ENCODE measurements at regions not wholly inside any gene's neighbourhood (a gene's known extent, or its start where the extent isn't known, plus 50 kb on each side); places are given as distances from the start of the nearest gene placed in this dataset.

DNA sequence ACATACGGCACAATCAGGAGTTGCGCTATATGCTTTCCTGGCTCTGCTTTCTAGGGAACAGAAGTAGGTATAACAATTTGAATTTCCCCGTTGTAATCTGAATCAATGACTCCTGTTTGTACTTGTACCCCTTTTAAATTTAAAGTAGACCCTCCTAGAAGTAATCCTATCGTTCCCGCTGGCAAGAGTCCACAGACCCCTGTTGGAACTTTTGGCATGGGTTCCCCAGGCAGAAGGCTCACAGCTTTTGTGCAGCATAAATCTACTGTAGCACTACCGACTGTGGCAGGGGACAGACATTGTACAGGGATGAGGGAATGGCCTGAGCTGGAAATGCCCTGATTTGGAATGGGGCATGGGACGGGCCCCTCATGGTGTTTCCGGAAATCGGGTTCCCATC, 705.2 kb downstream of the LRFN5 start:
- H3K27ac ChIP-seq, result no peak overlapping the region
- H3K27me3 ChIP-seq, result no peaks in the 10 kb centered on the region
- no peaks in the 10 kb centered on the region for H3K36me3 ChIP-seq
- no peak overlapping the region for H3K4me3 ChIP-seq
- H3K9me3 ChIP-seq, result peaks cover 0 to 10% (median 0%) of the 10 kb centered on the region in 4 donors
- no peaks in the 10 kb centered on the region for H3K4me1 ChIP-seq
- no peak for DNase-seq
- TF ChIP-seq, protein P1, sequence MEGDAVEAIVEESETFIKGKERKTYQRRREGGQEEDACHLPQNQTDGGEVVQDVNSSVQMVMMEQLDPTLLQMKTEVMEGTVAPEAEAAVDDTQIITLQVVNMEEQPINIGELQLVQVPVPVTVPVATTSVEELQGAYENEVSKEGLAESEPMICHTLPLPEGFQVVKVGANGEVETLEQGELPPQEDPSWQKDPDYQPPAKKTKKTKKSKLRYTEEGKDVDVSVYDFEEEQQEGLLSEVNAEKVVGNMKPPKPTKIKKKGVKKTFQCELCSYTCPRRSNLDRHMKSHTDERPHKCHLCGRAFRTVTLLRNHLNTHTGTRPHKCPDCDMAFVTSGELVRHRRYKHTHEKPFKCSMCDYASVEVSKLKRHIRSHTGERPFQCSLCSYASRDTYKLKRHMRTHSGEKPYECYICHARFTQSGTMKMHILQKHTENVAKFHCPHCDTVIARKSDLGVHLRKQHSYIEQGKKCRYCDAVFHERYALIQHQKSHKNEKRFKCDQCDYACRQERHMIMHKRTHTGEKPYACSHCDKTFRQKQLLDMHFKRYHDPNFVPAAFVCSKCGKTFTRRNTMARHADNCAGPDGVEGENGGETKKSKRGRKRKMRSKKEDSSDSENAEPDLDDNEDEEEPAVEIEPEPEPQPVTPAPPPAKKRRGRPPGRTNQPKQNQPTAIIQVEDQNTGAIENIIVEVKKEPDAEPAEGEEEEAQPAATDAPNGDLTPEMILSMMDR (IDR thresholded peaks at IDR 0.05), result no peak
- TF ChIP-seq POLR2A (IDR thresholded peaks at IDR 0.05), result no peak

DNA sequence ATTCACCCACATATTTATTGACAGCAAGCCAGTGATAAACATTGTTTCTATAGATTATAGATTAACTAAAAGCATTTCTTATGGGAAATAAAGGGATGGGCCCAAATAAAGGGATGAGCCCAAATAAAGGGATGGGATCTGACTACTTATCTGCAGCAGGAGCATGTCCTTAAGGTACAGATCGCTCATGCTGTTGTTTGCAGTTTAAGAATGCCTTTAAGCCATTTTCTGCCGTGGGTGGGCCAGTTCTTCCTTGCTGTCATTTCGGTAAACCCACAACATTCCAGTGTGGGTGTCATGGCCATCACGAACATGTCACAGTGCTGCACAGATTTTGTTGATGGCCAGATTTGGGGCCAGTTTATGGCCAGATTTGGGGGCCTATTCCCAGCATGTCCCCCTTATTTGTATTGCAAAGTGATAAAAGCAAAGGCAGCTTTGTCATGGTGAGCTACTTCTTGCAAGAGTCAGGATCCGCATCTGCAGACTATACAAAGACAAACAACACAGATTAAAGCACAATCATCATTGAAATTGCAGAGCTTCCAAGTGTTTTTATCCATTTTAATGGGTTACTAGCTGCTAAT, 700.7 kb downstream of the LRFN5 start:
- Histone ChIP-seq H3K36me3 (no peaks in the 10 kb centered on the region), H3K4me1 (no peaks in the 10 kb centered on the region), H3K27ac (no peak overlapping the region), H3K27me3 (no peaks in the 10 kb centered on the region), H3K9me3 (peaks cover 0 to 10% (median 0%) of the 10 kb centered on the region in 4 donors), H3K4me3 (no peak overlapping the region)
- no peak for TF ChIP-seq POLR2A (IDR thresholded peaks at IDR 0.05)
- TF ChIP-seq, protein P1 (IDR thresholded peaks at IDR 0.05), result no peak
- DNase-seq, result no peak

DNA sequence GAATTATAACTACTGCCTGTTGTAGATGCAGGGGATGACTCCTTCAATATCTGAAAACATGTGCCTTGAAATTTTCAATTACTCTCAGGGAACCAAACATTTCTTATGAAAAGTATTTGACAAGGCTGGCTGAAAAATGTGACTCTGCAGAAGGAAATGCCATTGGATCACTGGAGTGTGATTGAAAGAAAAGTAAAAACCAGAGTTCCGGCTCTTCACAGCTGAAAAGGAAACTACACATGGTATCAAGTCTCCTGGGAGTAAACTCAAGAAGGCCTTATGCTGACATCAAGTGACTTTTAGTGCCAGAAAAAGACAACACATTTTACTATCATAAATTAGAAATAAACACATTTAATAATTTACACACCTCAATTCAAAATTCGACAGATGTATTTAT, 693.0 kb downstream of the LRFN5 start:
- no peaks in the 10 kb centered on the region for H3K36me3 ChIP-seq
- TF ChIP-seq POLR2A (IDR thresholded peaks at IDR 0.05), result no peak

DNA sequence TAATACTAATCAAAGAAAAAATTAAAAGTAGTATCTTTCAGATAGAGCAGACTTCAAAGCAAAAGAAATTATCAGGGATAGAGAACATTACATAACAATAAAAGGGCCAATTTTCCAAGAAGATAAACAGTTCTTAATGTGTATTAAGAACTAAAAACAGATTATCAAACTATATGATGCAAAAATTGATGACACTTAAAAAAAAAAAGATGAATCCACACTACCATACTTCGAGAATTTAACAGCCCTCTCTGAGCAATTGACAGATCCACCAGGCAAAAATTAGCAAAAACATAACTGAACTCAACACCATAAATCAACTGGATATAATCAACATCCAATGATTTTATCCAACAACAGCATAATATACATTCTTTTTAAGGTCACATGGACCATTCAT, 686.5 kb downstream of the LRFN5 start:
- Histone ChIP-seq H3K27ac (no peak overlapping the region), H3K9me3 (no peaks in the 10 kb centered on the region), H3K36me3 (no peaks in the 10 kb centered on the region), H3K4me1 (no peaks in the 10 kb centered on the region), H3K27me3 (no peaks in the 10 kb centered on the region), H3K4me3 (no peak overlapping the region)
- no peak for DNase-seq
- no peak for TF ChIP-seq POLR2A (IDR thresholded peaks at IDR 0.05)
- TF ChIP-seq, protein P1 (IDR thresholded peaks at IDR 0.05), result no peak

More for the DNA sequence above, 693.0 kb downstream of the LRFN5 start:
- H3K27ac ChIP-seq, result no peak overlapping the region
- H3K9me3 ChIP-seq, result no peaks in the 10 kb centered on the region
- no peaks in the 10 kb centered on the region for H3K27me3 ChIP-seq
- H3K4me3 ChIP-seq, result no peak overlapping the region
- no peaks in the 10 kb centered on the region for H3K4me1 ChIP-seq
- DNase-seq, result no peak

DNA sequence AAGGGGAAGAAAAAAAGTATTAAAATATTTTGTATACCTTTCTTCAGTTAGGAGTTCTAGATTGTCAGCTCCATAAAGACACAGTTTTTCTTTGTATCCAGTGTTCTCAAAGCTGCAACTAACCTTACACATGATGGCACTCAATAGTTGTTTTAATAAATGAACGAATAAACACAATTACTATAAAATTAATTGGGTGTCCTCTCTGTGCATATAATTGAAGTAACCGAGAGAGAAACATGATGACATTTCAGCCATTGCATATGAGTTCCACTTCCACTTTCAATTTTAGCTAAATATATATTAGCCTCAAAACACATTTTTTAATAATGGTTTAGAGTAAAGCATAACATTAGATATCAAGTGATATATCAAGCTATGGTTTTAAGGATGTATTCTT, 671.2 kb downstream of the LRFN5 start:
- Histone ChIP-seq H3K27me3 (no peaks in the 10 kb centered on the region), H3K9me3 (no peaks in the 10 kb centered on the region), H3K4me1 (no peaks in the 10 kb centered on the region), H3K4me3 (no peak overlapping the region), H3K27ac (no peak overlapping the region), H3K36me3 (no peaks in the 10 kb centered on the region)
- TF ChIP-seq, protein P1 (IDR thresholded peaks at IDR 0.05), result no peak
- TF ChIP-seq POLR2A (IDR thresholded peaks at IDR 0.05), result no peak
- no peak for DNase-seq

DNA sequence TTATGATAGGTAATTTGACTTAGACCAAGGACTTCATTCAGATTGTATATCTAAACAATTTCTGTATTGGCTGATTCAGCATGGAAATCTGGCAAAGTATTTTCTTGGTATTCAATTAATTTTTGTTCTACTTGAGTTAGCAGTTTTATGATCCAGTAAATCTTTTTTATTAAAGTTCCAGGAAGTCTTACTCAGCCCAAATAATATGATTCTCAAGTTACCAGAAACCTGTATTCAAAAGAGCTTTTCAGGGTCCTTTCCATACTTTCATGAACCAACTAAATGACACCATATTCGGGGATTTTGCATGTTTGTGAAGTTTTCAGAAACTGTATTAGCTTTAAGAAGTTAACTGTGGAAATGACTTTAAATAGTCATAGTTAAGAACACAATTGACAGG, 662.6 kb downstream of the LRFN5 start:
- H3K4me3 ChIP-seq, result no peak overlapping the region
- peaks cover 0 to 4% of the 10 kb centered on the region in 2 donors for H3K27me3 ChIP-seq
- H3K36me3 ChIP-seq, result no peaks in the 10 kb centered on the region
- TF ChIP-seq, protein P1 (IDR thresholded peaks at IDR 0.05), result no peak
- no peak for TF ChIP-seq POLR2A (IDR thresholded peaks at IDR 0.05)
- no peak overlapping the region for H3K27ac ChIP-seq
- no peak for DNase-seq
- H3K4me1 ChIP-seq, result no peaks in the 10 kb centered on the region
- no peaks in the 10 kb centered on the region for H3K9me3 ChIP-seq
